Retinal pigment epithelial cell (primary cell): ENCODE measurements at regions not wholly inside any gene's neighbourhood (a gene's known extent, or its start where the extent isn't known, plus 50 kb on each side); places are given as distances from the start of the nearest gene placed in this dataset.
"Not testable (repeated sequence)": the region's sequence is repeated elsewhere in the genome, so short reads cannot be mapped to it uniquely, and the experiment has no call there.

ENCODE experiments used
- DNase-seq: peaks from one replicate; pipeline ENCODE4 v3.0.0-alpha.2; 2010; ENCODE audit warnings: low read depth
- H3K4me3 ChIP-seq: 2 replicates; pipeline ENCODE4 v1.5.1; 2011; ENCODE audit warnings: mild to moderate bottlenecking, low read length, control low read depth, moderate library complexity
- TF ChIP-seq, protein P1 (sequence below): conservative IDR thresholded peaks from 2 replicates; pipeline ENCODE4 v1.5.1; 2011; ENCODE audit warnings: low read depth, low read length, control low read depth, inconsistent platforms

DNA sequence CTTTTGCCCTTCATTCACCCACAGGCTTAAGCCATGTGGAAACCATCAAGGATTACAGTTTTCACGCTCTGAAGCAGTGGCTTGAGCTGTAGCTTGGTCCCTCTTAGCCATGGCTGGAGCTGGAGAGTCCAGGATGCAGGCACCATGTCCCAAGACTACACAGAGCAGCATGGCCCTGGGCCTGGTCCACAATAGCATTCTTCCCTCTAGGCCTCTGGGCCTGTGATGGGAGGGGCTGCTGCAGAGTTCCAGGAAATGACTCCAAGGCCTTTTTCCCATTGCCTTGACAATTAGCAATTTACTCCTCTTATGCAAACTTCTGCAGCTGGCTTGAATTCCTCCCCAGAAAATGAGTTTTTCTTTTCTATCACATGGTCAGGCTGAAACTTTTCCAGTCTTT lies 211.3 kb downstream of the RERGL start:
- TF ChIP-seq, protein P1, sequence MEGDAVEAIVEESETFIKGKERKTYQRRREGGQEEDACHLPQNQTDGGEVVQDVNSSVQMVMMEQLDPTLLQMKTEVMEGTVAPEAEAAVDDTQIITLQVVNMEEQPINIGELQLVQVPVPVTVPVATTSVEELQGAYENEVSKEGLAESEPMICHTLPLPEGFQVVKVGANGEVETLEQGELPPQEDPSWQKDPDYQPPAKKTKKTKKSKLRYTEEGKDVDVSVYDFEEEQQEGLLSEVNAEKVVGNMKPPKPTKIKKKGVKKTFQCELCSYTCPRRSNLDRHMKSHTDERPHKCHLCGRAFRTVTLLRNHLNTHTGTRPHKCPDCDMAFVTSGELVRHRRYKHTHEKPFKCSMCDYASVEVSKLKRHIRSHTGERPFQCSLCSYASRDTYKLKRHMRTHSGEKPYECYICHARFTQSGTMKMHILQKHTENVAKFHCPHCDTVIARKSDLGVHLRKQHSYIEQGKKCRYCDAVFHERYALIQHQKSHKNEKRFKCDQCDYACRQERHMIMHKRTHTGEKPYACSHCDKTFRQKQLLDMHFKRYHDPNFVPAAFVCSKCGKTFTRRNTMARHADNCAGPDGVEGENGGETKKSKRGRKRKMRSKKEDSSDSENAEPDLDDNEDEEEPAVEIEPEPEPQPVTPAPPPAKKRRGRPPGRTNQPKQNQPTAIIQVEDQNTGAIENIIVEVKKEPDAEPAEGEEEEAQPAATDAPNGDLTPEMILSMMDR: no peak
- no peak overlapping the region for H3K4me3 ChIP-seq
- DNase-seq: no peak

DNA sequence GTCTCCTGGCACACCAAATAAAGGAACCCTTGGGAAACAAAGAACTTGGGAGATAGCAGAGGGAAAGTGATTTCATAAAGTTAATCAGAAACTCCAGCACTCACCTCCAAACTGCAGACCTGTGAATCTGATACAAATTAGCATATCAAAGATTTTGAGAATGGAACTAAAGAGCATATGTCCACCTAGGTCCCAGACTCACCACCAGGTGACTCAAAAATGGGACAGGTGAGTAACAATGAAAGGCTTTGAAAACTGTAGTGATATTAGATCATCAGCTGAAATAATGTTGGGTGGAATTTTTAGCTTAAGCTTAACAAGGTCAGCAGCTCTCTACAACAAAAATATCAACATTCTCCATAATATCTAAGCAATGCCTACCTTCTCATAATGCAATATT lies 214.8 kb downstream of the RERGL start:
- TF ChIP-seq, protein P1: no peak
- no peak for DNase-seq
- no peak overlapping the region for H3K4me3 ChIP-seq

DNA sequence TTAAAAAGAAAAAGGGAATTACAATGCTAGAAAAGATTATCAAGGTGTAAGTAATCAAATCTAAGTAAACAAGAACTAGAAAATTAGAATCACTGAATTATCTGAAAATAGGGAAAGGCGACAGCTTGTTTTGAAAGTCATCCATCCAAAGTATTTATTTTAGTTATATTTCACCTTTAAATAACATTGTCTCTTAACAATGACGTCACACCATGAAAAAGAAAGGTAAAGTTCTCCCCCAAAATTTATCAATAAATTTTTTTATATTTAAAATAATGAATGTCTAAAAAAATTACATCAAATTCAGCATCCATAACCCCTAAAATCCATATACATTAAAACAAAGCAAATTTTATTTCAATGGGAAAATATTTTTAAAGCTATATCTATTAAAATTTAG lies 223.2 kb downstream of the RERGL start:
- TF ChIP-seq, protein P1: no peak
- DNase-seq: no peak
- no peak overlapping the region for H3K4me3 ChIP-seq

DNA sequence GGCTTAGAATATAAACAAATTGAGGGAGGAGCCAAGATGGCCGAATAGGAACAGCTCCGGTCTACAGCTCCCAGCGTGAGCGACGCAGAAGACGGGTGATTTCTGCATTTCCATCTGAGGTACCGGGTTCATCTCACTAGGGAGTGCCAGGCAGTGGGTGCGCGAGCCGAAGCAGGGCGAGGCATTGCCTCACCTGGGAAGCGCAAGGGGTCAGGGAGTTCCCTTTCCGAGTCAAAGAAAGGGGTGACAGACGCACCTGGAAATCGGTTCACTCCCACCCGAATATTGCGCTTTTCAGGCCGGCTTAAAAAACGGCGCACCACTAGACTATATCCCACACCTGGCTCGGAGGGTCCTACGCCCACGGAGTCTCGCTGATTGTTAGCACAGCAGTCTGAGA lies 234.4 kb downstream of the RERGL start:
- not testable (repeated sequence) for H3K4me3 ChIP-seq

DNA sequence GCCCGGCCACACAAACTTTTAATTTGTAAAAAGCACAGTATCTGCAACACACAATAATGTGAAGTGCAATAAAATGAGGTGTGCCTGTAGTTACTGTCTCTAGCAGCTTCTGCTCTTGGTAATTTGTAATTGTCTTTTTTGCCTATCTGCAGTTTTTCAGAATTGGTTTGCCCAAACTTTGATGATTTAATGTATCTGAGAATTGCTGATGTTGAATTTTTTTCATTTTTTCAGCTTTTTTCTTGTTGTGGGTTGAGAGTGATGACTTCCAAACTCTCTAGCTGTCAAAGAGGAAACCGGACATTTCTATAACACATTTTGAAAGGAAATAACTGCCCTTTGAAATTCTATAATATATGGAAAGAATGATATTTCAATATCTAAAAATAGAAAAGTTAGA lies 236.9 kb downstream of the RERGL start:
- no peak overlapping the region for H3K4me3 ChIP-seq
- TF ChIP-seq, protein P1: no peak
- no peak for DNase-seq

More for the DNA sequence above, 234.4 kb downstream of the RERGL start:
- DNase-seq: not testable (repeated sequence)

DNA sequence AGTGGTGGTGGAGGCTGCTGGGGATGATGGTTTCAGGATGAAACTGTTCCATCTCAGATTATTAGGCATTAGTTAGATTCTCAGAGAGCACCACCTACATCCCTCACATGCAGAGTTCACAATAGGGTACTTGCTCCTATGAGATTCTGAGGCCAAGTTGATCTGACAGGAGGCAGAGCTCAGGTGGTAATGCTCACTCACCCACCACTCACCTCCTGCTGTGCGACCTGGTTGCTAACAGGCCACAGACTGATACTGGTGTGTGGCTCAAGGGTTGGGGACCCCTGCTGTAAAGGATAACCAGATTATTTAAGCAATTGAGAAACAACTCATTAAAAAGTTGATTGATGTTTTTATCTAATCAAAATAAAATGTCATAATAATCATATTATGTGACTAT lies 248.5 kb downstream of the RERGL start:
- DNase-seq: no peak
- H3K4me3 ChIP-seq: no peak overlapping the region
- TF ChIP-seq, protein P1: no peak

DNA sequence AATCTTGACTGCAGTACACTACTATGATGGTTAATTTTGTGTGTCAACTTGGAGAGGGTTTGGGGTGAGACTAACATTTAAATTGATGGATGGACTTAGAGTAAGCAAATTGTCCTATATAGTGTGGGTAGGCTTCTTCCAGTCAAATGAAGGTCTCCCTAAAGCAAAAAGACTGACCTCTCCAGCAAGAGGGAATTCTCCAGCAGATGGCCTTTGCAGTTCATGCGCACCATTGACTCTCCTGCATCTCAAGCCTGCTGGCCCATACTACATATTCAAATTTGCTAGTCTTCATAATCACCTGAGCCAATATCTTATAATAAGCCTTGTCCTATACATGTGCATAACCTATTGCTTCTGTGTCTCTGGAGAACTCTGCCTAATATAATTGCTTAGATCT lies 260.2 kb downstream of the RERGL start:
- TF ChIP-seq, protein P1: no peak
- H3K4me3 ChIP-seq: no peak overlapping the region
- no peak for DNase-seq

DNA sequence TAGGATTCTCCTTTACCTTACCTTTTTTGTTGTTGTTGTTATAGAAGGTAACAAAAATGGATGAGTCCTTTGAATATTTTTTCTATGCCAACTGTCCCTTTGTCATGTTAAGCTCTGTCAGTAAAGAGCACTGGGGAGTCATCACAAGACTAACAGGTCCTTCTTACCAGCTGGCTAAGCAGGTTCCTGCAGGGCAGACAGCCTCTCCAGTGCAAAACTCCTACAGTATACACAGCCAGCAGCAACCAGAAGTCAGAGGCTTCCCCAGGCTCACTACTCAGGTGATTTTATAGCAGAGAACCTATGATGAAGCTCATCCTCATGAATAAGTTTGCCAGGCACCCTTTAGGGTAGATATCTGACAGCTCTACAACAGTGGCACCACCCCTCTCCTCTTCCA lies 271.1 kb downstream of the RERGL start:
- DNase-seq: no peak
- H3K4me3 ChIP-seq: no peak overlapping the region
- TF ChIP-seq, protein P1: no peak
